ENCODE measurements at regions not wholly inside any gene's neighbourhood (a gene's known extent, or its start where the extent isn't known, plus 50 kb on each side); places are given as distances from the start of the nearest gene placed in this dataset.

- Histone ChIP-seq H4K20me1 (ENCODE audit: insufficient read depth) (no peaks in the 10 kb centered on the region), H3K9ac (ENCODE audit: low read length) (no peak overlapping the region), H3K36me3 (ENCODE audit: control insufficient read depth in 1 of 2, insufficient read depth in 2 of 2, low read length in 2 of 2) (no peaks in the 10 kb centered on the region), H3K27ac (ENCODE audit: low read depth, low read length) (no peak overlapping the region), H3K4me1 (ENCODE audit: control insufficient read depth in 1 of 2, insufficient read depth in 2 of 2, low read length in 2 of 2) (no peaks in the 10 kb centered on the region), H3K27me3 (ENCODE audit: insufficient read depth, low read length) (peaks cover 81% of the 10 kb centered on the region), H3K79me2 (ENCODE audit: insufficient read depth, low read length) (no peaks in the 10 kb centered on the region), H3K4me3 (replicated peaks in 1 of 2; ENCODE audit: low read depth in 1 of 2, low read length in 2 of 2) (no peak overlapping the region), H3K9me3 (ENCODE audit: control insufficient read depth in 1 of 2, insufficient read depth in 1 of 2, low read depth in 1 of 2, low read length in 2 of 2) (no peaks in the 10 kb centered on the region), H3K4me2 (ENCODE audit: low read length) (no peak overlapping the region), H2AFZ (ENCODE audit: low read depth, low read length, poor library complexity, severe bottlenecking) (no peak overlapping the region), H3K9me2 (ENCODE audit: insufficient read depth) (no peaks in the 10 kb centered on the region)
- POLR2A ChIA-PET: no interaction called here
- no peak for ATAC-seq
- CTCF ChIA-PET: no interaction called here
- intact Hi-C loops (cut with micrococcal nuclease): no loop called here
- RAD21 ChIA-PET (ENCODE audit: low non-redundant PET in 1 of 2, low total read pairs in 2 of 2, uncharacterized antibody in 2 of 2, unreplicated experiment in 2 of 2): no interaction called here
- DNase-seq (ENCODE audit: low read depth, low spot score): no peak
- TF ChIP-seq SIN3A (IDR thresholded peaks at IDR 0.05; ENCODE audit: low read depth): no peak
- no peak for TF ChIP-seq ATF3 (IDR thresholded peaks at IDR 0.05)
- no peak for TF ChIP-seq EZH2phosphoT487 (IDR thresholded peaks at IDR 0.05; ENCODE audit: borderline replicate concordance)
- no TSS peak for BruUV-seq (replicated peaks)
Observed at GRCh38 chr12:112674539-112674938, 117.0 kb upstream of the RPH3A start.

GRCh38 chr12:112676507-112676906 lies 115.0 kb upstream of the RPH3A start:
- ChIA-PET POLR2A (no interaction called here), CTCF (no interaction called here), RAD21 (ENCODE audit: low non-redundant PET in 1 of 2, low total read pairs in 2 of 2, uncharacterized antibody in 2 of 2, unreplicated experiment in 2 of 2) (no interaction called here)
- DNase-seq (ENCODE audit: low read depth, low spot score) (no peak), ATAC-seq (no peak)
- intact Hi-C loops (cut with micrococcal nuclease): no loop called here
- H3K4me3 ChIP-seq (replicated peaks in 1 of 2; ENCODE audit: low read depth in 1 of 2, low read length in 2 of 2): no peak overlapping the region
- H3K27ac ChIP-seq (ENCODE audit: low read depth, low read length): no peak overlapping the region
- H3K9me3 ChIP-seq (ENCODE audit: control insufficient read depth in 1 of 2, insufficient read depth in 1 of 2, low read depth in 1 of 2, low read length in 2 of 2): no peaks in the 10 kb centered on the region
- no peak overlapping the region for H2AFZ ChIP-seq (ENCODE audit: low read depth, low read length, poor library complexity, severe bottlenecking)
- BruUV-seq (replicated peaks): no TSS peak
- H3K9ac ChIP-seq (ENCODE audit: low read length): no peak overlapping the region
- H3K4me1 ChIP-seq (ENCODE audit: control insufficient read depth in 1 of 2, insufficient read depth in 2 of 2, low read length in 2 of 2): no peaks in the 10 kb centered on the region
- no peak for TF ChIP-seq TCF7L2 (IDR thresholded peaks at IDR 0.05; ENCODE audit: borderline replicate concordance, extremely low read depth, insufficient read depth, insufficient read length)
- no peak for TF ChIP-seq RAD21 (IDR thresholded peaks at IDR 0.05; ENCODE audit: low read depth)
- H3K9me2 ChIP-seq (ENCODE audit: insufficient read depth): no peaks in the 10 kb centered on the region
- H4K20me1 ChIP-seq (ENCODE audit: insufficient read depth): no peaks in the 10 kb centered on the region
- peaks cover 84% of the 10 kb centered on the region for H3K27me3 ChIP-seq (ENCODE audit: insufficient read depth, low read length)
- H3K79me2 ChIP-seq (ENCODE audit: insufficient read depth, low read length): no peaks in the 10 kb centered on the region
- H3K4me2 ChIP-seq (ENCODE audit: low read length): no peak overlapping the region
- no peaks in the 10 kb centered on the region for H3K36me3 ChIP-seq (ENCODE audit: control insufficient read depth in 1 of 2, insufficient read depth in 2 of 2, low read length in 2 of 2)
